ENCODE measurements at regions not wholly inside any gene's neighbourhood (a gene's known extent, or its start where the extent isn't known, plus 50 kb on each side); places are given as distances from the start of the nearest gene placed in this dataset.

GRCh38 chr10:30155401-30155800, 96.0 kb upstream of the JCAD start:
- TF ChIP-seq CTCF (IDR thresholded peaks at IDR 0.05; ENCODE audit: borderline replicate concordance, extremely low read depth, low read length, poor library complexity, severe bottlenecking) (no peak), EZH2 (IDR thresholded peaks at IDR 0.05; ENCODE audit: borderline replicate concordance, low read depth, low read length, severe bottlenecking) (no peak)
